Activated naive CD8-positive, alpha-beta T cell treated with anti-CD3 and anti-CD28 coated beads, Interleukin-2, amount 50 U/mL, for 24 hours (primary cell): ENCODE measurements at regions not wholly inside any gene's neighbourhood (a gene's known extent, or its start where the extent isn't known, plus 50 kb on each side); places are given as distances from the start of the nearest gene placed in this dataset.

Source experiments
- ATAC-seq: fragments of 150-1000 bp; cut with Tn5 transposase; one replicate; pipeline ENCODE4 v1.10.0; 2021
- DNase-seq: peaks from one replicate; pipeline ENCODE4 v3.0.0; 2021
- H3K27ac Mint-ChIP-seq: one replicate; pipeline ENCODE4 v1.8.0; 2021; ENCODE audit warnings: mild to moderate bottlenecking, mixed read lengths
- H3K27me3 Mint-ChIP-seq: one replicate; pipeline ENCODE4 v1.8.0; 2021; ENCODE audit warnings: mixed read lengths
- H3K36me3 Mint-ChIP-seq: one replicate; pipeline ENCODE4 v1.8.0; 2021; ENCODE audit warnings: low read depth, mixed read lengths
- H3K4me1 Mint-ChIP-seq: one replicate; pipeline ENCODE4 v1.8.0; 2021; ENCODE audit warnings: mixed read lengths
- H3K4me3 Mint-ChIP-seq: one replicate; pipeline ENCODE4 v1.8.0; 2021; ENCODE audit warnings: mild to moderate bottlenecking, moderate library complexity, mixed read lengths
- H3K9me3 Mint-ChIP-seq: one replicate; pipeline ENCODE4 v1.8.0; 2021; ENCODE audit warnings: mixed read lengths

DNA sequence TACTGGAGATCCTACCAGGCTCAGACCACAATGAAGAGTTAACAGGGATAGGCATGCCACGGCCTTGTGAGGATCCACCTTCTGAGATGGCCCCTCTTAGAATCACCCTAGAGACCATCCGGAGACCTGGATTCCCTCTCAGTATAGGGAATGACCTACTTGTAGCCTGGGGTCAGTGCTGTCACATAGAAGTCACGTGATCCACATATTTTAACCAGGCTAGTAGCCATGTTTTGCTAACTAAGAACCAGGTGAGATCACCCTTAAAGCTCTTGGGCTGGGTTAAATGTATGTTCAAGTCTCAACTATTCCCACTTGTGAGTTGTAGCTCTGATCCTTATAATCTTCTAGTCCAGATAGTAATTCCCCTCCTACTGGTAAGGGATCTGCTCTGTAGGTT lies 215.4 kb downstream of the CCNG2 start:
- H3K4me3 Mint-ChIP-seq, result no peak overlapping the region
- H3K27ac Mint-ChIP-seq, result no peak overlapping the region
- no peaks in the 10 kb centered on the region for H3K4me1 Mint-ChIP-seq
- no peaks in the 10 kb centered on the region for H3K27me3 Mint-ChIP-seq
- ATAC-seq (no peak), DNase-seq (no peak)
- no peaks in the 10 kb centered on the region for H3K36me3 Mint-ChIP-seq
- no peaks in the 10 kb centered on the region for H3K9me3 Mint-ChIP-seq

DNA sequence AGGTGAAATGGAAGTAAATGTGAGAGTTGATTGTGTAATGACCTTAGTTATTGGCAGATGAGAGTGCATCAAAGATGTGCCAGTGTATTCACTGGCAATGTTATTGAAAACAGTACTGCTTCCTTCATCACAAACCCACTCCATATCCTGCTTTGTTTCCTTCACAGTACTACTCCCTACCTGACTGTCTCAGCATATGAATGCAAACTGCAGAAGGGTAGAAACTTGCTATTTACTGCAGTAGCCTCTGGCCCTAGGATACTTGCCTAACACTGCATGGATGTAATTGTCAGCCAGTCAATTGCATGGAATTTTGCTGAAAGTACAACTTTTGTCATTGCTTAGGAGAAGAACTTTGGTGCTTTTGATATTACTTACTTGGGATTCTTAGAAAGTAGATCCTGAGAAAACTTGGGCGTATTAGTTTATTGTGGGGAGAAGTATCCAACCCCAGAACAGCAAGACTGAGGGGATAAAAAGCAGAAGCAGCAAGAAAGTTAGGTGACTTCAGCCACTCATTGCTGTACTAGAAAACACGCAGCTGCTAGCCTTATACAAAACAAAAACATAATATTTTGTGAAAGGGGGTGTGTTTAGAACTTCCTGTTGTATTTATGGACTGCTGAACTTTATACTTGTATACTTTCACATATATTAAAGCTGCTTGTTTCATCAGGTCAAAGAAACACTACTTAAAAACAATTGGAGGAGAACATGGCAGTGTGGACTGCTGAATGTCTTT lies 219.0 kb downstream of the CCNG2 start:
- Mint-ChIP-seq H3K4me1 (no peaks in the 10 kb centered on the region), H3K36me3 (no peaks in the 10 kb centered on the region), H3K4me3 (no peak overlapping the region), H3K27ac (no peak overlapping the region), H3K9me3 (no peaks in the 10 kb centered on the region), H3K27me3 (no peaks in the 10 kb centered on the region)
- DNase-seq (no peak), ATAC-seq (no peak)

GRCh38 chr4:77376788-77377460 lies 219.9 kb downstream of the CCNG2 start:
- Mint-ChIP-seq H3K27me3 (no peaks in the 10 kb centered on the region), H3K36me3 (no peaks in the 10 kb centered on the region), H3K4me1 (no peaks in the 10 kb centered on the region), H3K9me3 (no peaks in the 10 kb centered on the region), H3K4me3 (no peak overlapping the region), H3K27ac (no peak overlapping the region)
- ATAC-seq (no peak), DNase-seq (no peak)

GRCh38 chr4:77384094-77384493 lies 221.5 kb upstream of the CXCL13 start:
- ATAC-seq (no peak), DNase-seq (no peak)
- Mint-ChIP-seq H3K4me1 (no peaks in the 10 kb centered on the region), H3K27ac (no peak overlapping the region), H3K9me3 (no peaks in the 10 kb centered on the region), H3K27me3 (no peaks in the 10 kb centered on the region), H3K36me3 (no peaks in the 10 kb centered on the region), H3K4me3 (no peak overlapping the region)

DNA sequence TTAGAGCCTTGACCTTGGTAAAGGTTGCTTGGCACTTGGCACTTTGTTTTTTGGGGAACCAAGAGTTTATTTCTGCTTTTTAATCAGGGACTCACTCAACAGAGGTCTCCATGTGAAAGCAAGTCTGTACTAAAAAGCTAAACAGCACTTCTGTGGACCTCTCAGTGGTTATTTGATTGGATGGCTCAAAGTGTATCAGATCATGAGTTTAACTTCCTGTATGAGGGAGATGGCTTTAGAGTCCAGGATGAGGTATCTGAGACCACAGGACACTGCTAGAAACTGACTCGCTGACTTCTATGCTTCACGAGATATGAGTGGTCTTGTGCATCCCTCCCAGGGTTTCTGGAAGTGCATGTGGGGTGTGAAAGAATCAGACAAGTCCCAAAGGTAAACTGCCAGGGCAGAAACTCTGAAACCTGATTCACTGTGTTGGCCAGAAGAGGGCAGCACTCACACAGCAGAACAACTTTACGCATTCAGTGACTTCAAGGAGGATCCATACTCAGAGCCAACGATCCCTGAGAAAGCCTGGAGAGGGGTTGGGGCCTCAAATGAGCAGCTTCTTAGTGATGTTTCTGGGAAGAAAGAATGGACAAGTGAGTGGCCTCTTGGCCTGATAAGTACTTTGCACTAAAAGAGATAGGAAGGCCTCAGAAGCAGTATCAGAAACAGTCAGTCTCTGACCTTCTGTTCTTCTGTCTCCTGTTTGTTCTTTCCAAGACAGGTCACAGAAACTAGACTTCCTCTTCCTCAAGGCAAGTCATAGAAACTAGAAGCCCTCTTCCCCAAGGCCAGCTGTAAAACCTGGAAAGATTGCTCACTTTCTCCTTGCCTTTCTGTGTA lies 220.3 kb upstream of the CXCL13 start:
- peak; percentile 63 for DNase-seq
- Mint-ChIP-seq H3K27me3 (no peaks in the 10 kb centered on the region), H3K36me3 (no peaks in the 10 kb centered on the region), H3K27ac (no peak overlapping the region), H3K4me1 (no peaks in the 10 kb centered on the region), H3K9me3 (no peaks in the 10 kb centered on the region), H3K4me3 (no peak overlapping the region)
- ATAC-seq, result peak; percentile 68

DNA sequence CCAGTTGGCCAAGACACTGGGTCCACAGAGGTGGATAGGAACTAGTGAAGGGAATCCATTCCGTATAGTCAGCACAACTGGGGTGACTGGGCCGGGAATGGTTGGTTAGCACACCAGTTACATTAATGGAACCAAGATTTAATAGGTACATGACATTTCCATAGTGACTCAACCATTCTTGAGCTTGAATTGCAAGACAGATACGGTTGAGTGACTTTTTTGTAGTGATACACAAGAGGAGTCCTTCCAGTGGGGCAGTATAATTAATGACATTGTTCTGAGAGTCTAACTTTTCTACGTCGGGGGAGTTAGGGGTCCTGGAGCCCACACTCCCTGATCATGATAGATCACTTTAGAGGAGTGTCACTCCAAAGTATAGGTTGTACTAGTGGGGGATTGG lies 211.6 kb upstream of the CXCL13 start:
- H3K4me3 Mint-ChIP-seq, result no peak overlapping the region
- no peaks in the 10 kb centered on the region for H3K9me3 Mint-ChIP-seq
- H3K36me3 Mint-ChIP-seq, result no peaks in the 10 kb centered on the region
- H3K27ac Mint-ChIP-seq, result no peak overlapping the region
- H3K4me1 Mint-ChIP-seq, result no peaks in the 10 kb centered on the region
- no peaks in the 10 kb centered on the region for H3K27me3 Mint-ChIP-seq
- ATAC-seq (no peak), DNase-seq (no peak)

- H3K9me3 Mint-ChIP-seq, result no peaks in the 10 kb centered on the region
- H3K36me3 Mint-ChIP-seq, result no peaks in the 10 kb centered on the region
- ATAC-seq, result no peak
Observed at GRCh38 chr4:77395481-77395880, 210.1 kb upstream of the CXCL13 start.

DNA sequence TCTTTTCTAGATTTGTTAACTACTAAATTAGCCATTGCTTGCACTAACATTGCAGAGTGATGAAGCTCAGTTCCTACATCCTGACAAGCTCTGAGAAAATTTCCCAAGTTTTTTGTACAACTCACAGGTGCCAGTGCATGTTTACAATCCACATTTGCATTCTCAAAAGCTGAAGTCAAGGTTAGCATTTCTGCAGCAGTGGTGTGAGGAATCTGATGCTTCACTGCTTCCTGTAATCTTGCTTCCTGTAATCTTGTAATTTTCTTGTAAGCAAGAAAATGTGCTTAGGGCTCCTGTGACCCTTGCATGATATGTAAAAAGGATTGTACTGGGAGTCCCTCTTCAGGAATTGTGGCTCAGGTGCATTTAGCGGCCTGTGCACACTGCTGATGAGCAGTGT lies 207.4 kb upstream of the CXCL13 start:
- H3K27me3 Mint-ChIP-seq, result peaks cover 5% of the 10 kb centered on the region
- H3K9me3 Mint-ChIP-seq, result no peaks in the 10 kb centered on the region
- no peak overlapping the region for H3K27ac Mint-ChIP-seq
- no peak overlapping the region for H3K4me3 Mint-ChIP-seq
- H3K36me3 Mint-ChIP-seq, result no peaks in the 10 kb centered on the region
- no peaks in the 10 kb centered on the region for H3K4me1 Mint-ChIP-seq
- DNase-seq, result no peak
- ATAC-seq, result no peak

More at GRCh38 chr4:77395481-77395880, 210.1 kb upstream of the CXCL13 start:
- H3K4me3 Mint-ChIP-seq, result no peak overlapping the region
- peaks cover 2% of the 10 kb centered on the region for H3K27me3 Mint-ChIP-seq
- no peak for DNase-seq
- no peak overlapping the region for H3K27ac Mint-ChIP-seq
- no peaks in the 10 kb centered on the region for H3K4me1 Mint-ChIP-seq

- H3K9me3 Mint-ChIP-seq, result no peaks in the 10 kb centered on the region
- DNase-seq (no peak), ATAC-seq (no peak)
- H3K4me3 Mint-ChIP-seq, result no peak overlapping the region
- no peaks in the 10 kb centered on the region for H3K4me1 Mint-ChIP-seq
- H3K36me3 Mint-ChIP-seq, result no peaks in the 10 kb centered on the region
- peaks cover 5% of the 10 kb centered on the region for H3K27me3 Mint-ChIP-seq
- no peak overlapping the region for H3K27ac Mint-ChIP-seq
Observed at GRCh38 chr4:77399831-77400230, 205.8 kb upstream of the CXCL13 start.

GRCh38 chr4:77413766-77414165 lies 191.9 kb upstream of the CXCL13 start:
- H3K27me3 Mint-ChIP-seq, result peaks cover 8% of the 10 kb centered on the region
- H3K4me1 Mint-ChIP-seq, result no peaks in the 10 kb centered on the region
- H3K27ac Mint-ChIP-seq, result no peak overlapping the region
- no peak overlapping the region for H3K4me3 Mint-ChIP-seq
- no peaks in the 10 kb centered on the region for H3K36me3 Mint-ChIP-seq
- ATAC-seq (no peak), DNase-seq (no peak)
- no peaks in the 10 kb centered on the region for H3K9me3 Mint-ChIP-seq

- H3K27me3 Mint-ChIP-seq, result peaks cover 8% of the 10 kb centered on the region
- no peak overlapping the region for H3K27ac Mint-ChIP-seq
- H3K4me3 Mint-ChIP-seq, result no peak overlapping the region
- H3K4me1 Mint-ChIP-seq, result no peaks in the 10 kb centered on the region
- ATAC-seq (no peak), DNase-seq (no peak)
- H3K36me3 Mint-ChIP-seq, result no peaks in the 10 kb centered on the region
- H3K9me3 Mint-ChIP-seq, result no peaks in the 10 kb centered on the region
Observed at GRCh38 chr4:77415689-77416088, 189.9 kb upstream of the CXCL13 start.

DNA sequence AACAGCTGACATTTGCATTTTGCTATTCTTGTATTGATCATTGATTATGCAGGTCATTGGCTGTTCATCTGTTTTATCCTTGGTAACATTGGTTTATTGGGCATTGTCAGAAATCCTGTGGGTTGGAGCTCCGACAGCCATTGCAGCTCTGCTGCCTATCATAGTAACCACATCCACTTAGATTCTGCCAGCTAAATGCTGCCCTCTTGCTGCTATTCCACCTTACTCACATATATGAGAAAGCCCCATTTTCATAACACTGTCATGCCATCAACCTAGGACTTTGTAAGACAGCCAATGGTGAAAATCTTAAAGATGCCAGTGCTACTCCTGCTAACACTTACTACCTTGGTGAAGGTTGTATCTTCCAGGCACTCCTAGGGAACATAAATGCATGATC lies 187.3 kb upstream of the CXCL13 start:
- Mint-ChIP-seq H3K4me3 (no peak overlapping the region), H3K9me3 (no peaks in the 10 kb centered on the region), H3K4me1 (no peaks in the 10 kb centered on the region), H3K27me3 (peaks cover 10% of the 10 kb centered on the region), H3K36me3 (no peaks in the 10 kb centered on the region), H3K27ac (no peak overlapping the region)
- peak; percentile 2 for DNase-seq
- ATAC-seq, result peak; percentile 63

DNA sequence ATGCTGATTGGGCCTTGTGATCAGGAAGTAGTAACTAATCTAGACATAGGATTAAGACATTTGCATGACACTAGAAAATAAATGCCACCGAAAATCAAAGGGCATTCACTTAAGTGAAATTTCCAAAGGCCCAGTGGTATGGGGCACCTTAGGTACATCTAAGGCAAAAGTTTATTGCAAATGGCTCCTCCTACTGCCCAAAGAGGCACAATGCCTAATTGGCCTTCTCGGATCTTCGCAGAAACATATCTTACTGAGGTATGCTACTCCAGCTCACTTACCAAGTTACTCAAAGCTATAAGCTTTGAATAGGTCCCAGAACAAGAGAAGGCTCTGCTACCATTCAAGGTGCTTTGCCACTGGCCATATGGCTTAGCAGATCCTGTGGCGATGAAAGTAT lies 174.8 kb upstream of the CXCL13 start:
- Mint-ChIP-seq H3K9me3 (no peaks in the 10 kb centered on the region), H3K36me3 (no peaks in the 10 kb centered on the region), H3K27ac (no peak overlapping the region), H3K27me3 (no peaks in the 10 kb centered on the region), H3K4me3 (no peak overlapping the region), H3K4me1 (peaks cover 13% of the 10 kb centered on the region)
- ATAC-seq (no peak), DNase-seq (no peak)

GRCh38 chr4:77431546-77431945 lies 174.1 kb upstream of the CXCL13 start:
- Mint-ChIP-seq H3K9me3 (no peaks in the 10 kb centered on the region), H3K27me3 (no peaks in the 10 kb centered on the region), H3K4me3 (no peak overlapping the region), H3K36me3 (no peaks in the 10 kb centered on the region), H3K4me1 (peaks cover 13% of the 10 kb centered on the region), H3K27ac (no peak overlapping the region)
- DNase-seq, result no peak
- no peak for ATAC-seq
